ENCODE measurements at regions not wholly inside any gene's neighbourhood (a gene's known extent, or its start where the extent isn't known, plus 50 kb on each side); places are given as distances from the start of the nearest gene placed in this dataset.
"Not testable (repeated sequence)": the region's sequence is repeated elsewhere in the genome, so short reads cannot be mapped to it uniquely, and the experiment has no call there.

- DNase-seq = no peak
Observed at GRCh38 chr7:152905949-152906348, 146.4 kb downstream of the ACTR3B start.

GRCh38 chr7:152907042-152907761 lies 147.7 kb downstream of the ACTR3B start:
- no peak for DNase-seq

GRCh38 chr7:152909280-152909679 lies 149.7 kb downstream of the ACTR3B start:
- DNase-seq = no peak

- no peak for DNase-seq
Observed at GRCh38 chr7:152909683-152910544, 150.4 kb downstream of the ACTR3B start.

- DNase-seq = no peak
Observed at GRCh38 chr7:152910545-152911225, 151.1 kb downstream of the ACTR3B start.

GRCh38 chr7:152911226-152911560 lies 151.6 kb downstream of the ACTR3B start:
- DNase-seq = no peak

GRCh38 chr7:152911922-152912321 lies 152.4 kb downstream of the ACTR3B start:
- DNase-seq = no peak

- no peak for DNase-seq
Observed at GRCh38 chr7:152912511-152912910, 153.0 kb downstream of the ACTR3B start.

GRCh38 chr7:152913492-152913891 lies 153.9 kb downstream of the ACTR3B start:
- DNase-seq = no peak

- no peak for DNase-seq
Observed at GRCh38 chr7:152914014-152914844, 154.7 kb downstream of the ACTR3B start.

- DNase-seq = not testable (repeated sequence)
Observed at GRCh38 chr7:152914845-152915102, 155.2 kb downstream of the ACTR3B start.

- DNase-seq = no peak
Observed at GRCh38 chr7:152922318-152923081, 162.9 kb downstream of the ACTR3B start.

- no peak for DNase-seq
Observed at GRCh38 chr7:152923711-152924110, 164.2 kb downstream of the ACTR3B start.

GRCh38 chr7:152924238-152924637 lies 164.7 kb downstream of the ACTR3B start:
- DNase-seq = no peak

- DNase-seq = no peak
Observed at GRCh38 chr7:152924826-152925411, 165.4 kb downstream of the ACTR3B start.

GRCh38 chr7:152925412-152926147 lies 166.0 kb downstream of the ACTR3B start:
- DNase-seq = no peak

GRCh38 chr7:152931633-152932032 lies 172.1 kb downstream of the ACTR3B start:
- DNase-seq = no peak

GRCh38 chr7:152937282-152937681 lies 177.7 kb downstream of the ACTR3B start:
- DNase-seq = no peak

GRCh38 chr7:152946616-152947015 lies 187.1 kb downstream of the ACTR3B start:
- DNase-seq = not testable (repeated sequence)

GRCh38 chr7:152947686-152948085 lies 188.1 kb downstream of the ACTR3B start:
- no peak for DNase-seq

- DNase-seq = no peak
Observed at GRCh38 chr7:152949253-152949652, 189.7 kb downstream of the ACTR3B start.

Data from stimulated activated CD4-positive, alpha-beta T cell treated with anti-CD3 and anti-CD28 coated beads, Interleukin-2, amount 100 ng/mL, for 48 hours (primary cell).